Right atrium auricular region (tissue), 2 donors: ENCODE measurements at regions not wholly inside any gene's neighbourhood (a gene's known extent, or its start where the extent isn't known, plus 50 kb on each side); places are given as distances from the start of the nearest gene placed in this dataset.

Experiments used
- DNase-seq: peaks from one replicate; pipeline ENCODE4 v3.0.0-alpha.2; 2019; ENCODE audit warnings: low spot score
- H3K27ac ChIP-seq, 2 donors: fragments of 200-600 bp; sonication (generic); 1 replicate in 1 of 2; 2 replicates in 1 of 2; pipeline ENCODE4 v1.5.1; 2016 to 2019
- H3K27me3 ChIP-seq, 2 donors: fragments of 200-600 bp; sonication (generic); one replicate each; pipeline versions ENCODE4 v1.5.1 to v1.6.0; 2017 to 2019
- H3K36me3 ChIP-seq: fragments of 200-600 bp; sonication (generic); one replicate; pipeline ENCODE4 v1.5.1; 2016
- H3K4me1 ChIP-seq, 2 donors: fragments of 200-600 bp; sonication (generic); one replicate each; pipeline versions ENCODE4 v1.5.1 to v1.6.0; 2017 to 2019
- H3K4me3 ChIP-seq, 2 donors: fragments of 200-600 bp; sonication (generic); 1 replicate in 1 of 2; 2 replicates in 1 of 2; pipeline ENCODE4 v1.5.1; 2017 to 2019; ENCODE audit warnings: mild to moderate bottlenecking in 1 of 2, moderate library complexity in 1 of 2
- H3K9me3 ChIP-seq, 2 donors: fragments of 200-600 bp; sonication (generic); one replicate each; pipeline ENCODE4 v1.5.1; 2019
- TF ChIP-seq, protein P1 (sequence below), 2 donors: fragments of 200-600 bp; sonication (generic); IDR thresholded peaks; one replicate each; pipeline ENCODE4 v1.5.1; 2019; ENCODE audit warnings: antibody characterized with exemption in 2 of 2

DNA sequence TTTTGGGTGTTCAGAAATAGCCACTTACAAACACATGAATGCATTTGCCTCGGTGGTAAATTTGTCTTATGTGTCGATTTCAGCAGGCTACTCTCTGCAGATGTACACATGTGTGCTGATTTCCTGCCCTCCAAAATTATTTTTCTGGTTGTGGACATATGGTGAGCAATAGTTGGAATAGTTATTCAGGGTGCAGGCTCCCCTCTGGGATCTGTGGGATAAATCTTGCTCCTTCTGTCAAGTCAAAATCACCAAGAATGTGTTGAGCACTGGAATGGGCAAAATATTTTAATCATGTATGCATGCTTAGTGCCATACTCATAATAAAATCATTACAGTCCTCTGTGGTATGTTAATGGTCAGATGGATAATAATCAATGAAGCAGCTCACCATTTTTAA, 684.5 kb downstream of the BCL11A start:
- no peaks in the 10 kb centered on the region for H3K36me3 ChIP-seq
- no peak for DNase-seq
- no peaks in the 10 kb centered on the region for H3K9me3 ChIP-seq
- H3K27ac ChIP-seq, result no peak overlapping the region
- no peaks in the 10 kb centered on the region for H3K4me1 ChIP-seq
- H3K27me3 ChIP-seq, result no peaks in the 10 kb centered on the region
- TF ChIP-seq, protein P1, sequence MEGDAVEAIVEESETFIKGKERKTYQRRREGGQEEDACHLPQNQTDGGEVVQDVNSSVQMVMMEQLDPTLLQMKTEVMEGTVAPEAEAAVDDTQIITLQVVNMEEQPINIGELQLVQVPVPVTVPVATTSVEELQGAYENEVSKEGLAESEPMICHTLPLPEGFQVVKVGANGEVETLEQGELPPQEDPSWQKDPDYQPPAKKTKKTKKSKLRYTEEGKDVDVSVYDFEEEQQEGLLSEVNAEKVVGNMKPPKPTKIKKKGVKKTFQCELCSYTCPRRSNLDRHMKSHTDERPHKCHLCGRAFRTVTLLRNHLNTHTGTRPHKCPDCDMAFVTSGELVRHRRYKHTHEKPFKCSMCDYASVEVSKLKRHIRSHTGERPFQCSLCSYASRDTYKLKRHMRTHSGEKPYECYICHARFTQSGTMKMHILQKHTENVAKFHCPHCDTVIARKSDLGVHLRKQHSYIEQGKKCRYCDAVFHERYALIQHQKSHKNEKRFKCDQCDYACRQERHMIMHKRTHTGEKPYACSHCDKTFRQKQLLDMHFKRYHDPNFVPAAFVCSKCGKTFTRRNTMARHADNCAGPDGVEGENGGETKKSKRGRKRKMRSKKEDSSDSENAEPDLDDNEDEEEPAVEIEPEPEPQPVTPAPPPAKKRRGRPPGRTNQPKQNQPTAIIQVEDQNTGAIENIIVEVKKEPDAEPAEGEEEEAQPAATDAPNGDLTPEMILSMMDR (IDR thresholded peaks at IDR 0.05), result no peak
- H3K4me3 ChIP-seq, result no peak overlapping the region

DNA sequence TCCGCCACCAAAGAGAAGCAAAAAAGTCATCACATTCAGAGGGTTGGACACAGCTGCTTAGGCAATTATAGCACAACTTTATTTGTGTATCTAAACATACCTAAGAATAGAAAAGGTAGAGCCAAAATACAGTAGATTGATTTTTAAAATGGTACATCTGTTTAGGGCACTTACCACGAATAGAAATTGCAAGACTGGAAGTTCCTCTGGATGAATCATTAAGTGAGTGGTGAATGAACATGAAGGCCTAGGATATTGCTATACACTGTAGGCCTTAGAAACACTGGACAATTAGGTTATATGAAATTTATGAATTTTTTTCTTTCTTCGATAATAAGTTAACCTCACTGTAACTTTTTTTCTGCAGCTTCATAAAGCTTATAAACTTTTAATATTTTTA, 687.0 kb downstream of the BCL11A start:
- Histone ChIP-seq H3K27me3 (no peaks in the 10 kb centered on the region), H3K27ac (no peak overlapping the region), H3K4me1 (no peaks in the 10 kb centered on the region), H3K9me3 (no peaks in the 10 kb centered on the region), H3K36me3 (no peaks in the 10 kb centered on the region), H3K4me3 (no peak overlapping the region)
- TF ChIP-seq, protein P1 (IDR thresholded peaks at IDR 0.05), result no peak
- DNase-seq, result no peak

DNA sequence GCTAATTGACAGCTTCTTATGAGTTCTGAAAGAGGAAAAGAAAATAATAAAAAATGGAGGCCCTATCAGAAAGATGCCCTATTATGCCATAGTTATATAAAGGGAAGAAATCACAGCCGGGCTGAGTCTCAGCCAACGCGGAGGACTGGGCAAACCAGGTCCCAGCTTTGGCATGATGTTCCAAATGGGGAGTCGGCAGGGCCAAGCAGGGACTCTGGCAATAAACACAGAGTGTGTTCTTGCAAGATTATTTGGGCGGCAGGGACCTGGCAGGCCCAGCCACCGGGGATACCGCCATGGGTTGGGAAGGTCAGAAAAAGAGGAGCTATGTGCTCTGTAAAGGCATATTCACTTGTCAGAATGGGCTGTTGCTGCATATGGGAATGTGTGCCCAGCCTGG, 694.9 kb downstream of the BCL11A start:
- TF ChIP-seq, protein P1 (IDR thresholded peaks at IDR 0.05), result no peak
- Histone ChIP-seq H3K36me3 (no peaks in the 10 kb centered on the region), H3K27ac (no peak overlapping the region), H3K4me3 (no peak overlapping the region), H3K27me3 (no peaks in the 10 kb centered on the region), H3K4me1 (no peaks in the 10 kb centered on the region), H3K9me3 (no peaks in the 10 kb centered on the region)
- no peak for DNase-seq

DNA sequence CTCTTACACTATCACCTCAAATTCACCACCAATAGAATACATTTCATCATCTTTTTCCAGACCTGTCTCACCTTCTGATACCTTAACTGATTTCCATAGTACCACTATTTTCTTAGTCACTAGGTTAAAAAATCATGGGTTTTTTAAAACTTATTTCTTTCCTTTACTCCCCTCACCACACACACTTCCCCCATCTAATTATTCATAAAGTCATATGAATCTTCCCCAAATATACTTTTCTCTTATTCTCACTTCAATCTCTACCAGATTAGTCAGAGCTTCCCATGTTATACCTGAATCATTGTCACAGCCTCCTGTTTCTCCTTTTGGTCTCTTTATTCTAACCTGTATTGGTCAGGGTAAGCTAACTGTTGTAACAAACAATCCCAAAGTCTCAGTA, 696.3 kb downstream of the BCL11A start:
- H3K4me1 ChIP-seq, result no peaks in the 10 kb centered on the region
- H3K36me3 ChIP-seq, result no peaks in the 10 kb centered on the region
- TF ChIP-seq, protein P1 (IDR thresholded peaks at IDR 0.05), result no peak
- H3K27me3 ChIP-seq, result no peaks in the 10 kb centered on the region
- H3K9me3 ChIP-seq, result no peaks in the 10 kb centered on the region
- DNase-seq, result no peak
- no peak overlapping the region for H3K27ac ChIP-seq
- no peak overlapping the region for H3K4me3 ChIP-seq

DNA sequence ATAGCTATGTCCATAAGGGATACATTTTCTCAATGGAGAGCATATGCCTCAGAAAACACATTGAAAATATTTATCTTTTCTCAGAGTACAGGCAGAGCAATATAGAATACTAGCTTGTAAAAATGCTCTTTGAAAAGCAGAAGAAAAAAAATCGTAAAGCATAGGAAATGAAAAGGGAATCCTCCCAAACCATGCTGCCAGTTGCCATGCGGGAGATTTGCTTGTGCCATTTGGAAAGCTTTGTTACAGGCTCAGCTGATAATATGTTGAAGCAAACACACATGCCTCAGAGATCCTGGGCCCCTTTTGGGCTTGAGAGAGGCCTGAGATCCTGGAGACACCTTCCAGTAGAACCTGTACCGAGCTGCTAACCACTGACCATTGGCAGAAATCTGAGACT, 697.1 kb downstream of the BCL11A start:
- no peaks in the 10 kb centered on the region for H3K27me3 ChIP-seq
- no peak overlapping the region for H3K27ac ChIP-seq
- no peak overlapping the region for H3K4me3 ChIP-seq
- no peaks in the 10 kb centered on the region for H3K4me1 ChIP-seq
- DNase-seq, result no peak
- no peaks in the 10 kb centered on the region for H3K9me3 ChIP-seq
- TF ChIP-seq, protein P1 (IDR thresholded peaks at IDR 0.05), result no peak
- no peaks in the 10 kb centered on the region for H3K36me3 ChIP-seq

DNA sequence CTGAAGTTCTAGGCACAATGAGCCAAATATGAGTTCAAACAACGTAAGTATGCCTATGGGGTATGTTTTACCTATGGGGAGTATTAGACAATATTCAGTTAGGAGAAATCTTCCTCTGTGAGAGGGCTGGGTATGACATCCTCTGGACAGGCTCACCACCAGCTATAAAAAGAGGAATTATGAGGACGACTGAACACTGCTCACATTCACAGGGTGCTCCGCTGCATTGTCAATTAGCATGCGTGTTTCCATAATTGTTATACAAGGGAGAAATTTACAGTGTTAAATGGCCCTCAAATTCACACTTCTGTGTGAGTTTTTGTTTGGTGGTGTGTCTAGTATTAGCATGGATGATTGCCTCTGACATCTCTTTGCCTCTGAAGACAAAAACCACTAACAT, 700.4 kb downstream of the BCL11A start:
- Histone ChIP-seq H3K36me3 (no peaks in the 10 kb centered on the region), H3K9me3 (no peaks in the 10 kb centered on the region), H3K4me3 (no peak overlapping the region), H3K27ac (no peak overlapping the region), H3K4me1 (no peaks in the 10 kb centered on the region), H3K27me3 (no peaks in the 10 kb centered on the region)
- TF ChIP-seq, protein P1 (IDR thresholded peaks at IDR 0.05), result no peak
- DNase-seq, result no peak
